Neuronal stem cell (in vitro differentiated cells): ENCODE measurements at regions not wholly inside any gene's neighbourhood (a gene's known extent, or its start where the extent isn't known, plus 50 kb on each side); places are given as distances from the start of the nearest gene placed in this dataset.

Experiments
- DNase-seq: peaks from one replicate; pipeline ENCODE4 v3.0.0-alpha.2; 2013; ENCODE audit warnings: low spot score
- H2AFZ ChIP-seq: one replicate; pipeline ENCODE4 v1.6.1; 2013; ENCODE audit warnings: mild to moderate bottlenecking, low read length, inconsistent platforms
- H2AK5ac ChIP-seq: 2 replicates; pipeline ENCODE4 v1.6.1; 2013; ENCODE audit warnings: low read depth, mild to moderate bottlenecking, inconsistent platforms, low read length, moderate library complexity, mixed read lengths
- H2BK120ac ChIP-seq: 2 replicates; pipeline ENCODE4 v1.6.1; 2013; ENCODE audit warnings: low read depth, mild to moderate bottlenecking, inconsistent platforms, low read length, moderate library complexity, mixed read lengths
- H2BK12ac ChIP-seq: one replicate; pipeline ENCODE4 v1.6.1; 2013; ENCODE audit warnings: low read length, inconsistent platforms
- H2BK15ac ChIP-seq: 2 replicates; pipeline ENCODE4 v1.6.1; 2013; ENCODE audit warnings: mild to moderate bottlenecking, low read length, inconsistent platforms, mixed read lengths
- H2BK5ac ChIP-seq: one replicate; pipeline ENCODE4 v1.6.1; 2013; ENCODE audit warnings: inconsistent platforms, mild to moderate bottlenecking, low read length, moderate library complexity
- H3K14ac ChIP-seq: one replicate; pipeline ENCODE4 v1.6.1; 2013; ENCODE audit warnings: low read length, inconsistent platforms
- H3K18ac ChIP-seq: 2 replicates; pipeline ENCODE4 v1.6.1; 2013; ENCODE audit warnings: low read length, inconsistent platforms
- H3K23ac ChIP-seq: 2 replicates; pipeline ENCODE4 v1.6.1; 2013; ENCODE audit warnings: low read depth, mild to moderate bottlenecking, mixed read lengths, low read length, inconsistent platforms; ENCODE audit not compliant: poor library complexity
- H3K27ac ChIP-seq: replicated peaks from 3 replicates; pipeline ENCODE4 v1.5.1; 2013; ENCODE audit warnings: low read length, inconsistent platforms
- H3K27me3 ChIP-seq, 3 experiments: 2 replicates each; pipeline ENCODE4 v1.6.1; 2013; ENCODE audit warnings: low read length in 3 of 3, mild to moderate bottlenecking in 2 of 3, inconsistent platforms in 1 of 3, low read depth in 1 of 3, mixed read lengths in 1 of 3, moderate library complexity in 1 of 3; ENCODE audit not compliant: control insufficient read depth in 3 of 3, insufficient read depth in 3 of 3
- H3K36me3 ChIP-seq, 2 donors: replicated peaks in 1 of 2; 2 replicates each; pipeline ENCODE4 v1.6.1; 2013; ENCODE audit warnings: low read length in 2 of 2; ENCODE audit not compliant: control insufficient read depth in 2 of 2, insufficient read depth in 2 of 2
- H3K4ac ChIP-seq: 2 replicates; pipeline ENCODE4 v1.6.1; 2013; ENCODE audit warnings: inconsistent platforms, mild to moderate bottlenecking, low read length, moderate library complexity
- H3K4me1 ChIP-seq, 2 donors: 1 replicate in 1 of 2; 2 replicates in 1 of 2; pipeline ENCODE4 v1.6.1; 2013; ENCODE audit warnings: low read length in 2 of 2, low read depth in 1 of 2; ENCODE audit not compliant: control insufficient read depth in 2 of 2, insufficient read depth in 1 of 2
- H3K4me2 ChIP-seq: one replicate; pipeline ENCODE4 v1.6.1; 2013; ENCODE audit warnings: mild to moderate bottlenecking, low read length, inconsistent platforms; ENCODE audit not compliant: insufficient read depth, poor library complexity, severe bottlenecking
- H3K4me3 ChIP-seq, 2 donors: 2 replicates each; pipeline ENCODE4 v1.5.1; 2013; ENCODE audit warnings: low read length in 2 of 2, mild to moderate bottlenecking in 2 of 2, inconsistent platforms in 1 of 2, moderate library complexity in 1 of 2
- H3K79me1 ChIP-seq: one replicate; pipeline ENCODE4 v1.6.1; 2013; ENCODE audit warnings: low read depth, mild to moderate bottlenecking, inconsistent platforms, low read length, moderate library complexity
- H3K9ac ChIP-seq: one replicate; pipeline ENCODE4 v1.6.1; 2013; ENCODE audit warnings: mild to moderate bottlenecking, low read depth, low read length, inconsistent platforms; ENCODE audit not compliant: poor library complexity
- H3K9me3 ChIP-seq, 2 donors: replicated peaks in 1 of 2; 2 replicates each; pipeline versions ENCODE3 to v1.6.1; 2013; ENCODE audit warnings: low read length in 2 of 2, mild to moderate bottlenecking in 2 of 2, inconsistent platforms in 1 of 2, low read depth in 1 of 2, mixed read lengths in 1 of 2, moderate library complexity in 1 of 2; ENCODE audit not compliant: control insufficient read depth in 2 of 2, insufficient read depth in 1 of 2
- H4K8ac ChIP-seq: one replicate; pipeline ENCODE4 v1.6.1; 2013; ENCODE audit warnings: low read depth, mild to moderate bottlenecking, inconsistent platforms, low read length, moderate library complexity
- H4K91ac ChIP-seq: one replicate; pipeline ENCODE4 v1.6.1; 2013; ENCODE audit warnings: low read length, low read depth, mild to moderate bottlenecking, inconsistent platforms; ENCODE audit not compliant: poor library complexity
- WGBS, 2 donors: extraction: QIAGEN DNeasy Blood & Tissue Kit; methylation state at CpG; one replicate each; pipeline ENCODE4 v1.1.7; 2013; ENCODE audit warnings: missing lambda C conversion rate in 2 of 2, mixed read lengths in 1 of 2; ENCODE audit not compliant: insufficient read length in 2 of 2, insufficient replicate concordance in 1 of 2; ENCODE audit errors: extremely low coverage in 2 of 2; 5-methylcytosine and 5-hydroxymethylcytosine counted together

- no peaks in the 10 kb centered on the region for H3K4me1 ChIP-seq
- no peak overlapping the region for H3K27ac ChIP-seq
- no peaks in the 10 kb centered on the region for H3K79me1 ChIP-seq
- no peak overlapping the region for H3K18ac ChIP-seq
- no peak overlapping the region for H2AK5ac ChIP-seq
- H3K36me3 ChIP-seq, result no peaks in the 10 kb centered on the region
- H3K9me3 ChIP-seq, result no peaks in the 10 kb centered on the region
- H3K23ac ChIP-seq, result no peak overlapping the region
- no peak overlapping the region for H3K14ac ChIP-seq
- no peak overlapping the region for H2BK5ac ChIP-seq
- no peak overlapping the region for H3K4me2 ChIP-seq
- DNase-seq, result no peak
- no CpG with 5 or more reads among the region's 2 CpGs for WGBS, 2 donors
- no peak overlapping the region for H4K91ac ChIP-seq
- no peaks in the 10 kb centered on the region for H3K27me3 ChIP-seq
- no peak overlapping the region for H4K8ac ChIP-seq
- no peak overlapping the region for H2BK120ac ChIP-seq
- no peak overlapping the region for H3K9ac ChIP-seq
- no peak overlapping the region for H2BK12ac ChIP-seq
- H3K4ac ChIP-seq, result no peak overlapping the region
- no peak overlapping the region for H2AFZ ChIP-seq
- H2BK15ac ChIP-seq, result no peak overlapping the region
- H3K4me3 ChIP-seq, result no peak overlapping the region
Measured at GRCh38 chrX:4971646-4972045, 1257.0 kb downstream of the NLGN4X start.

- no peak overlapping the region for H4K91ac ChIP-seq
- H3K9me3 ChIP-seq, result no peaks in the 10 kb centered on the region
- H3K79me1 ChIP-seq, result no peaks in the 10 kb centered on the region
- H3K36me3 ChIP-seq, result no peaks in the 10 kb centered on the region
- DNase-seq, result no peak
- no peak overlapping the region for H2AK5ac ChIP-seq
- H3K4me2 ChIP-seq, result no peak overlapping the region
- no peak overlapping the region for H3K23ac ChIP-seq
- H2AFZ ChIP-seq, result no peak overlapping the region
- H3K14ac ChIP-seq, result no peak overlapping the region
- no peaks in the 10 kb centered on the region for H3K27me3 ChIP-seq
- WGBS, 2 donors, result no CpG with 5 or more reads among the region's 3 CpGs
- no peak overlapping the region for H2BK12ac ChIP-seq
- H3K18ac ChIP-seq, result no peak overlapping the region
- no peak overlapping the region for H2BK120ac ChIP-seq
- no peak overlapping the region for H2BK15ac ChIP-seq
- H3K4me1 ChIP-seq, result no peaks in the 10 kb centered on the region
- no peak overlapping the region for H3K4ac ChIP-seq
- H3K4me3 ChIP-seq, result no peak overlapping the region
- H4K8ac ChIP-seq, result no peak overlapping the region
- H3K27ac ChIP-seq, result no peak overlapping the region
- H3K9ac ChIP-seq, result no peak overlapping the region
- H2BK5ac ChIP-seq, result no peak overlapping the region
Measured at GRCh38 chrX:4964112-4964511, 1250.7 kb upstream of the PRKX start.

- Histone ChIP-seq H3K4me2 (no peak overlapping the region), H3K4ac (no peak overlapping the region), H3K23ac (no peak overlapping the region), H2BK120ac (no peak overlapping the region), H3K18ac (no peak overlapping the region), H3K79me1 (no peaks in the 10 kb centered on the region), H3K4me3 (no peak overlapping the region), H3K9ac (no peak overlapping the region), H2BK12ac (no peak overlapping the region), H2AK5ac (no peak overlapping the region), H4K91ac (no peak overlapping the region), H2BK5ac (no peak overlapping the region), H3K27me3 (no peaks in the 10 kb centered on the region), H3K4me1 (no peaks in the 10 kb centered on the region), H3K27ac (no peak overlapping the region), H3K9me3 (no peaks in the 10 kb centered on the region), H2AFZ (no peak overlapping the region), H2BK15ac (no peak overlapping the region), H3K14ac (no peak overlapping the region), H3K36me3 (no peaks in the 10 kb centered on the region), H4K8ac (no peak overlapping the region)
- no peak for DNase-seq
- WGBS, 2 donors, result no CpG with 5 or more reads among the region's 2 CpGs
Measured at GRCh38 chrX:4963432-4963831, 1250.0 kb upstream of the PRKX start.

GRCh38 chrX:4944767-4945166 lies 1231.3 kb upstream of the PRKX start:
- H3K9me3 ChIP-seq, result no peaks in the 10 kb centered on the region
- no peak overlapping the region for H2BK5ac ChIP-seq
- H2AK5ac ChIP-seq, result no peak overlapping the region
- H4K91ac ChIP-seq, result no peak overlapping the region
- no peak overlapping the region for H3K4me2 ChIP-seq
- no peaks in the 10 kb centered on the region for H3K36me3 ChIP-seq
- no peaks in the 10 kb centered on the region for H3K27me3 ChIP-seq
- WGBS, 2 donors, result no CpG with 5 or more reads among the region's 2 CpGs
- no peak overlapping the region for H3K23ac ChIP-seq
- H2AFZ ChIP-seq, result peak overlapping the region; percentile 77
- H3K18ac ChIP-seq, result no peak overlapping the region
- no peak overlapping the region for H3K27ac ChIP-seq
- H3K9ac ChIP-seq, result no peak overlapping the region
- H3K79me1 ChIP-seq, result no peaks in the 10 kb centered on the region
- no peak overlapping the region for H2BK12ac ChIP-seq
- no peak overlapping the region for H3K4ac ChIP-seq
- no peak overlapping the region for H4K8ac ChIP-seq
- no peak for DNase-seq
- no peak overlapping the region for H2BK120ac ChIP-seq
- H2BK15ac ChIP-seq, result no peak overlapping the region
- H3K4me1 ChIP-seq, result peaks cover 0 to 1% of the 10 kb centered on the region in 2 donors
- no peak overlapping the region for H3K4me3 ChIP-seq
- H3K14ac ChIP-seq, result no peak overlapping the region
